A673 (cell line): ENCODE measurements at regions not wholly inside any gene's neighbourhood (a gene's known extent, or its start where the extent isn't known, plus 50 kb on each side); places are given as distances from the start of the nearest gene placed in this dataset.

Source experiments
- BruUV-seq: library from RNA; stranded (reverse); fragments of 400-500 nt; replicated peaks from 2 replicates; lab custom pipeline; 2021; lab: Mats Ljungman, UMichigan
- CTCF ChIA-PET: fragments of 300-600 bp; sonication (Branson Sonifier 250); formaldehyde crosslinking; loops from one replicate; lab custom pipeline; 2022; ENCODE audit warnings: antibody characterized with exemption; lab: Charles Lee
- POLR2A ChIA-PET: fragments of 300-600 bp; sonication (Branson Sonifier 250); formaldehyde crosslinking; loops from one replicate; lab custom pipeline; 2022; ENCODE audit warnings: antibody characterized with exemption; ENCODE audit not compliant: low non-redundant PET; lab: Charles Lee
- DNase-seq: peaks from one replicate; pipeline ENCODE4 v3.0.0-alpha.2; 2015; ENCODE audit warnings: low spot score
- H3K27ac ChIP-seq: fragments of 200-600 bp; sonication (generic); 2 replicates; pipeline ENCODE4 v1.5.1; 2016; ENCODE audit warnings: mixed run types, low read depth, mild to moderate bottlenecking, mixed read lengths, antibody characterized with exemption, low read length; ENCODE audit not compliant: poor library complexity, severe bottlenecking
- H3K27me3 ChIP-seq: fragments of 200-600 bp; sonication (generic); replicated peaks from 2 replicates; pipeline ENCODE4 v1.6.1; 2017; ENCODE audit warnings: mixed run types, low read depth, mild to moderate bottlenecking, mixed read lengths, antibody characterized with exemption, low read length; ENCODE audit not compliant: insufficient read depth, poor library complexity
- H3K36me3 ChIP-seq: fragments of 200-600 bp; sonication (generic); 2 replicates; pipeline ENCODE4 v1.6.1; 2016; ENCODE audit warnings: mixed run types, mild to moderate bottlenecking, mixed read lengths, antibody characterized with exemption, low read length; ENCODE audit not compliant: insufficient read depth, poor library complexity, severe bottlenecking
- H3K4me1 ChIP-seq: fragments of 200-600 bp; sonication (generic); 2 replicates; pipeline ENCODE4 v1.6.1; 2017; ENCODE audit warnings: mixed run types, mild to moderate bottlenecking, mixed read lengths, antibody characterized with exemption, low read length; ENCODE audit not compliant: insufficient read depth, poor library complexity, severe bottlenecking
- H3K4me3 ChIP-seq: fragments of 200-600 bp; sonication (generic); 2 replicates; pipeline ENCODE4 v1.5.1; 2016; ENCODE audit warnings: low read depth, mixed run types, mild to moderate bottlenecking, mixed read lengths, low read length; ENCODE audit not compliant: poor library complexity, severe bottlenecking
- H3K9me3 ChIP-seq: fragments of 200-600 bp; sonication (generic); 2 replicates; pipeline ENCODE4 v1.6.1; 2016; ENCODE audit warnings: mixed run types, low read depth, mild to moderate bottlenecking, mixed read lengths, antibody characterized with exemption, low read length; ENCODE audit not compliant: poor library complexity, severe bottlenecking
- EZH2 ChIP-seq: fragments of 200-600 bp; sonication (generic); IDR thresholded peaks from 2 replicates; pipeline ENCODE4 v1.6.1; 2017; ENCODE audit warnings: borderline replicate concordance, low read depth, mild to moderate bottlenecking, mixed read lengths, antibody characterized with exemption, low read length; ENCODE audit not compliant: poor library complexity, severe bottlenecking
- intact Hi-C: fragments of 100-400 bp; cut with micrococcal nuclease; formaldehyde crosslinking; loops from one replicate; pipeline ENCODE4 v1.10.0; 2022; ENCODE audit not compliant: unreplicated experiment
- TF ChIP-seq, protein P1 (sequence below): fragments of 300-800, 200-600 bp; sonication (generic); conservative IDR thresholded peaks from 2 replicates; pipeline ENCODE4 v1.5.1; 2017; ENCODE audit warnings: low read depth, mild to moderate bottlenecking, antibody characterized with exemption, low read length, moderate library complexity, mixed read lengths

DNA sequence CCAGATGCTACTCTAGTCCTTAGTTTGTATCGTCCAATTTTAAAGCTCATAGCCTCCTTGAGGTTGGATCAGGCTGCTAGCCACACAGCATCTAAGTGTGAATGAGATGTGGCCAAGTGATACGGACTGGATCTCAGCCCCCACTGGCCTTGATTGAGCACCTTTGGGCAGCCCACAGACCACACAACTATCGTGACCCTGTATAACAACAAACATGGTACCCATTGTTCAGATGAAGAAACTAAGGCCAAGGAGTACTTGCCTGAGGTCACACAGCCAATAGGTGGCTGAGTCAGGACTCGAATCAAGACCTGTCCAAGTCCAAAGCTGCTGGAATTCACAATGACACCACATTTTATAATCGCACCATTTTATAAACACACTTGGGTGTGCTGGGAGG lies 73.0 kb upstream of the IRX3 start:
- ChIA-PET POLR2A (no interaction called here), CTCF (no interaction called here)
- H3K36me3 ChIP-seq, result no peaks in the 10 kb centered on the region
- intact Hi-C loops, result no loop called here
- TF ChIP-seq, protein P1, sequence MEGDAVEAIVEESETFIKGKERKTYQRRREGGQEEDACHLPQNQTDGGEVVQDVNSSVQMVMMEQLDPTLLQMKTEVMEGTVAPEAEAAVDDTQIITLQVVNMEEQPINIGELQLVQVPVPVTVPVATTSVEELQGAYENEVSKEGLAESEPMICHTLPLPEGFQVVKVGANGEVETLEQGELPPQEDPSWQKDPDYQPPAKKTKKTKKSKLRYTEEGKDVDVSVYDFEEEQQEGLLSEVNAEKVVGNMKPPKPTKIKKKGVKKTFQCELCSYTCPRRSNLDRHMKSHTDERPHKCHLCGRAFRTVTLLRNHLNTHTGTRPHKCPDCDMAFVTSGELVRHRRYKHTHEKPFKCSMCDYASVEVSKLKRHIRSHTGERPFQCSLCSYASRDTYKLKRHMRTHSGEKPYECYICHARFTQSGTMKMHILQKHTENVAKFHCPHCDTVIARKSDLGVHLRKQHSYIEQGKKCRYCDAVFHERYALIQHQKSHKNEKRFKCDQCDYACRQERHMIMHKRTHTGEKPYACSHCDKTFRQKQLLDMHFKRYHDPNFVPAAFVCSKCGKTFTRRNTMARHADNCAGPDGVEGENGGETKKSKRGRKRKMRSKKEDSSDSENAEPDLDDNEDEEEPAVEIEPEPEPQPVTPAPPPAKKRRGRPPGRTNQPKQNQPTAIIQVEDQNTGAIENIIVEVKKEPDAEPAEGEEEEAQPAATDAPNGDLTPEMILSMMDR, result no peak
- no peak for TF ChIP-seq EZH2
- no peaks in the 10 kb centered on the region for H3K27me3 ChIP-seq
- peaks cover 6% of the 10 kb centered on the region for H3K4me1 ChIP-seq
- no peak for DNase-seq
- H3K4me3 ChIP-seq, result no peak overlapping the region
- H3K9me3 ChIP-seq, result no peaks in the 10 kb centered on the region
- no peak overlapping the region for H3K27ac ChIP-seq
- BruUV-seq, result no TSS peak

DNA sequence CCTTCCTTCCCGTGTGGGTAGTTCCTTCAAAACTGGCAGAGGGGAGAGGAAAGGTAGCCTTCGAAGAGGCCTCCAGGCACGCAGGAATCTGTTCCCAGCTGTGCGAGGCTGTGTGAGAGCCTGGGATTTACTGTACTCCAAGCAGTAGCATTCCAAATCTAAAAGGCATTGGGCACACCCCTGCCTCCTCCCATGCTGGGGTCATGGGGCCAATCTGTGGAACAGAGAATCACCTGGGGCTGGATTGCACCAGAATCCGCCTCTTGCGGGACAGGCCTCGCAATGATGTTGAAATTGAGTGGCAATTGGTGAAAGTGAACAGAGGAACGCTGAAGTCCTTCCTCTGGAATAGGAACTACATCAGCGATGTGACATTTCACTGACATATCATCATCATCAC lies 72.5 kb upstream of the IRX3 start:
- Histone ChIP-seq H3K9me3 (no peaks in the 10 kb centered on the region), H3K4me3 (no peak overlapping the region), H3K27ac (no peak overlapping the region), H3K4me1 (peaks cover 6% of the 10 kb centered on the region), H3K27me3 (no peaks in the 10 kb centered on the region), H3K36me3 (no peaks in the 10 kb centered on the region)
- CTCF ChIA-PET, result no interaction called here
- DNase-seq, result no peak
- TF ChIP-seq, protein P1, result no peak
- no peak for TF ChIP-seq EZH2
- BruUV-seq, result no TSS peak
- POLR2A ChIA-PET, result no interaction called here
- intact Hi-C loops, result no loop called here

DNA sequence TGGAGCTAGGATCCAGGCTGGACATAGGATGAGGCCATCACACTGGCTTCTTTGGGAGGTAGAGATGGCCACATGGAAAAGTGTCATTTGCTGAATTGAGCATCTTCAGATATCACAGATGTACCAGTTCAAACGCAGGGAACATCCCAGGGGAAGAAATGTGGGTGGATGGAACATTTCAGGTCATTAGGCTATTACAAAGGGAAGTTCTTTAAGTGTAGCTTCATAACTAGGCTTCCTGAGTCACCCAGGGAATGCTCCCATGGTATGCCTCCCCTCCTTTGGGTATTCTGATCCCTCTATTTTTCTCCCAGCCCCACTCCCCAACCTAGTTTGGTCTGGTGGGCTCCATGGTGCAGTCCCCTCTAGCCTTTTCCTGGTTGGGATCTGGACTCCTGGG lies 69.8 kb upstream of the IRX3 start:
- Histone ChIP-seq H3K36me3 (no peaks in the 10 kb centered on the region), H3K27me3 (no peaks in the 10 kb centered on the region), H3K27ac (no peak overlapping the region), H3K4me3 (no peak overlapping the region), H3K4me1 (peaks cover 6% of the 10 kb centered on the region), H3K9me3 (no peaks in the 10 kb centered on the region)
- CTCF ChIA-PET, result no interaction called here
- POLR2A ChIA-PET, result no interaction called here
- TF ChIP-seq, protein P1, result no peak
- no peak for TF ChIP-seq EZH2
- intact Hi-C loops, result no loop called here
- DNase-seq, result no peak
- no TSS peak for BruUV-seq
